WERI-Rb-1 (cell line): ENCODE measurements at regions not wholly inside any gene's neighbourhood (a gene's known extent, or its start where the extent isn't known, plus 50 kb on each side); places are given as distances from the start of the nearest gene placed in this dataset.

ENCODE experiments used
- DNase-seq: peaks from one replicate; pipeline ENCODE4 v3.0.0-alpha.2; 2020
- H3K27ac ChIP-seq: fragments of 250-450 bp; sonication (Bioruptor Pico); 2 replicates; pipeline ENCODE4 v1.5.1; 2020; ENCODE audit warnings: mild to moderate bottlenecking, moderate library complexity
- H3K27me3 ChIP-seq: fragments of 250-450 bp; sonication (Bioruptor Pico); 2 replicates; pipeline ENCODE4 v1.5.1; 2021; ENCODE audit warnings: mild to moderate bottlenecking, low read depth, moderate library complexity; ENCODE audit not compliant: insufficient read depth, severe bottlenecking
- H3K36me3 ChIP-seq: fragments of 250-450 bp; sonication (Bioruptor Pico); 2 replicates; pipeline ENCODE4 v1.5.1; 2020; ENCODE audit warnings: mild to moderate bottlenecking, moderate library complexity
- H3K4me3 ChIP-seq: 2 replicates; pipeline ENCODE4 v1.5.1; 2011; ENCODE audit warnings: low read depth, mild to moderate bottlenecking, control low read depth, low read length
- H3K9me3 ChIP-seq: fragments of 250-450 bp; sonication (Bioruptor Pico); 2 replicates; pipeline ENCODE4 v1.5.1; 2021; ENCODE audit warnings: mild to moderate bottlenecking, moderate library complexity; ENCODE audit not compliant: severe bottlenecking
- CTCF ChIP-seq: IDR thresholded peaks from 2 replicates; pipeline ENCODE4 v1.5.1; 2011; ENCODE audit warnings: low read depth, mild to moderate bottlenecking, control low read depth, inconsistent platforms, low read length

- Histone ChIP-seq H3K4me3 (no peak overlapping the region), H3K36me3 (no peaks in the 10 kb centered on the region), H3K27ac (no peak overlapping the region), H3K27me3 (no peaks in the 10 kb centered on the region), H3K9me3 (peaks cover 17% of the 10 kb centered on the region)
- no peak for DNase-seq
- TF ChIP-seq CTCF, result no peak
These were observed 314.3 kb downstream of the KCNJ2 start for GRCh38 chr17:70483624-70484023.

GRCh38 chr17:70484050-70484449 is 314.7 kb downstream of the KCNJ2 start:
- Histone ChIP-seq H3K4me3 (no peak overlapping the region), H3K9me3 (peaks cover 17% of the 10 kb centered on the region), H3K36me3 (no peaks in the 10 kb centered on the region), H3K27ac (no peak overlapping the region), H3K27me3 (no peaks in the 10 kb centered on the region)
- TF ChIP-seq CTCF, result no peak
- DNase-seq, result no peak

- DNase-seq, result no peak
- Histone ChIP-seq H3K27ac (no peak overlapping the region), H3K4me3 (no peak overlapping the region), H3K9me3 (peaks cover 17% of the 10 kb centered on the region), H3K36me3 (no peaks in the 10 kb centered on the region), H3K27me3 (no peaks in the 10 kb centered on the region)
- TF ChIP-seq CTCF, result no peak
These were observed 315.2 kb downstream of the KCNJ2 start for GRCh38 chr17:70484496-70484895.

GRCh38 chr17:70492368-70492767 is 323.0 kb downstream of the KCNJ2 start:
- H3K27me3 ChIP-seq, result no peaks in the 10 kb centered on the region
- H3K36me3 ChIP-seq, result no peaks in the 10 kb centered on the region
- no peak overlapping the region for H3K27ac ChIP-seq
- H3K9me3 ChIP-seq, result no peaks in the 10 kb centered on the region
- no peak for TF ChIP-seq CTCF
- H3K4me3 ChIP-seq, result no peak overlapping the region
- DNase-seq, result no peak

GRCh38 chr17:70493277-70493874 is 324.0 kb downstream of the KCNJ2 start:
- H3K9me3 ChIP-seq, result no peaks in the 10 kb centered on the region
- no peak overlapping the region for H3K4me3 ChIP-seq
- DNase-seq, result no peak
- no peak for TF ChIP-seq CTCF
- H3K36me3 ChIP-seq, result no peaks in the 10 kb centered on the region
- no peaks in the 10 kb centered on the region for H3K27me3 ChIP-seq
- H3K27ac ChIP-seq, result no peak overlapping the region

GRCh38 chr17:70498631-70499030 is 329.3 kb downstream of the KCNJ2 start:
- Histone ChIP-seq H3K27me3 (no peaks in the 10 kb centered on the region), H3K36me3 (no peaks in the 10 kb centered on the region), H3K4me3 (no peak overlapping the region), H3K27ac (no peak overlapping the region), H3K9me3 (no peaks in the 10 kb centered on the region)
- no peak for TF ChIP-seq CTCF
- no peak for DNase-seq
